ENCODE measurements at regions not wholly inside any gene's neighbourhood (a gene's known extent, or its start where the extent isn't known, plus 50 kb on each side); places are given as distances from the start of the nearest gene placed in this dataset.
A peak's percentile ranks its signal among the peaks of the same experiment; 100 is the strongest.

GRCh38 chr6:92011681-92012245 lies 1407.6 kb downstream of the EPHA7 start:
- TF ChIP-seq, protein P1, sequence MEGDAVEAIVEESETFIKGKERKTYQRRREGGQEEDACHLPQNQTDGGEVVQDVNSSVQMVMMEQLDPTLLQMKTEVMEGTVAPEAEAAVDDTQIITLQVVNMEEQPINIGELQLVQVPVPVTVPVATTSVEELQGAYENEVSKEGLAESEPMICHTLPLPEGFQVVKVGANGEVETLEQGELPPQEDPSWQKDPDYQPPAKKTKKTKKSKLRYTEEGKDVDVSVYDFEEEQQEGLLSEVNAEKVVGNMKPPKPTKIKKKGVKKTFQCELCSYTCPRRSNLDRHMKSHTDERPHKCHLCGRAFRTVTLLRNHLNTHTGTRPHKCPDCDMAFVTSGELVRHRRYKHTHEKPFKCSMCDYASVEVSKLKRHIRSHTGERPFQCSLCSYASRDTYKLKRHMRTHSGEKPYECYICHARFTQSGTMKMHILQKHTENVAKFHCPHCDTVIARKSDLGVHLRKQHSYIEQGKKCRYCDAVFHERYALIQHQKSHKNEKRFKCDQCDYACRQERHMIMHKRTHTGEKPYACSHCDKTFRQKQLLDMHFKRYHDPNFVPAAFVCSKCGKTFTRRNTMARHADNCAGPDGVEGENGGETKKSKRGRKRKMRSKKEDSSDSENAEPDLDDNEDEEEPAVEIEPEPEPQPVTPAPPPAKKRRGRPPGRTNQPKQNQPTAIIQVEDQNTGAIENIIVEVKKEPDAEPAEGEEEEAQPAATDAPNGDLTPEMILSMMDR (IDR thresholded peaks at IDR 0.05): no peak
- no peak overlapping the region for H3K27ac ChIP-seq
- H3K27me3 ChIP-seq: no peaks in the 10 kb centered on the region
- FAIRE-seq: no peak
- ATAC-seq: no peak
- WGBS, 2 donors: 84 to 89% methylated on average over 28 to 29 of the region's 29 CpGs
- peak in 3 of 6 donors; percentile 11 to 54 (median 42) for DNase-seq
- no peaks in the 10 kb centered on the region for H3K4me1 ChIP-seq
- no peaks in the 10 kb centered on the region for H3K9me3 ChIP-seq
- intact Hi-C loops (cut with DNase I): no loop called here
- H3K36me3 ChIP-seq: no peaks in the 10 kb centered on the region
- H3K4me3 ChIP-seq: no peak overlapping the region

DNA sequence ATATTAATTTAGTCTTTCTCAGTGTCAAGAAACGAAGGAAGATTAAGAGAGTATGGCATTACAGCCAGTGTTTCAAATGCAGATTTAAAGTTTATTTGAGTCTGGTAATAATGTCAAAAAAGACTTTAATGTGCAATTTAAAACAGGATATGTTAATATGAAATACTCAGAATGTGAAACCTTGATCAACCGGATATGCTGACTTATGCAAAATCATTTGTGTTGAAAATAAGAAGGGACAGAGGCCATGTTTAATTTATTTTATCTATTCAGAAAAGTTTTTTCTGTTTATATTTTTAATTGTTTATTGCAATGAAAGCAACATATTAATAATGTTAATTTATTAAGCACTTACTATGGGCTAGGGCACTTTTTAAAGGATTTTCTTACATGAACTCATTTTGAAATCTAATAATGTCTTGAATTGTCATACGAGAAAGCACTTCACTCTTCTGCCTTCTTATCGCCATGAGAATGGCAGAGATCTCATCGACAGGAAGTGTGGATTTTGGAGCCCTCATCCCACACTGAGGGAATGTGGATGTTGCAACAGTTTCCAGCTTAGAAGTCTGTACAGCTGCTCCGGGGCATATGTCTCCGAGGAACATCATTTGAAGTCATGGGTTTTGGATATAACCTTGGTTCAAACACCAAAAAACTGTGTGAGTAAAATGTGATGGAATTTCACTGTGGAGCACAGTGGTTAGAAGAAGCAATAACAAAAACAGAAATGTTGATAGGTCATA lies 1410.4 kb downstream of the EPHA7 start:
- H3K9me3 ChIP-seq: no peaks in the 10 kb centered on the region
- intact Hi-C loops (cut with DNase I): no loop called here
- H3K4me1 ChIP-seq: no peaks in the 10 kb centered on the region
- ATAC-seq: no peak
- no peak for DNase-seq
- TF ChIP-seq, protein P1 (IDR thresholded peaks at IDR 0.05): no peak
- H3K27me3 ChIP-seq: no peaks in the 10 kb centered on the region
- no peak overlapping the region for H3K4me3 ChIP-seq
- no peaks in the 10 kb centered on the region for H3K36me3 ChIP-seq
- no peak overlapping the region for H3K27ac ChIP-seq
- FAIRE-seq: no peak
- WGBS, 2 donors: 69 to 81% methylated on average over 7 of the region's 7 CpGs

GRCh38 chr6:92000112-92000511 lies 1413.2 kb upstream of the MAP3K7 start:
- ATAC-seq: no peak
- WGBS, 2 donors: 64 to 72% methylated on average over 3 of the region's 3 CpGs
- Histone ChIP-seq H3K9me3 (no peaks in the 10 kb centered on the region), H3K36me3 (no peaks in the 10 kb centered on the region), H3K4me1 (no peaks in the 10 kb centered on the region), H3K27ac (no peak overlapping the region), H3K4me3 (no peak overlapping the region), H3K27me3 (no peaks in the 10 kb centered on the region)
- intact Hi-C loops (cut with DNase I): no loop called here
- FAIRE-seq: no peak
- TF ChIP-seq, protein P1 (IDR thresholded peaks at IDR 0.05): no peak
- no peak for DNase-seq

DNA sequence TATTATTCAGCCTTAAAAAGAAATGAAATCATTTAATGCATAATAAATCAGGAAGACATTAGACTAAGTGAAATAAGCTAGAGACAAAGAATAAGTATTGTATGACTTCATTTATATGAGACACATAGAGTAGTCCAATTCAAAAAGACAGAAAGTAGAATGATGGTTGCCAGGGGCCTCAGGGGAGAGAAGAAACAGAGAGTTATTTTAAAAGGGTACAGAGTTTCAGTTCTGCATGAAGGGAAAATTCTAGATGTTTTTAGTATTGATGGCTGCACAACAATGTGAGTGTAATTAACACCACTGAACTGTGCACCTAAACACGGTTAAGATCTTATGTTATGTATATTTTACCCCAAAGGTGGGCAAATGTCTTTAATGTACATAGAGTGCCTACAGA lies 1407.9 kb upstream of the MAP3K7 start:
- Histone ChIP-seq H3K9me3 (no peaks in the 10 kb centered on the region), H3K27me3 (no peaks in the 10 kb centered on the region), H3K4me1 (no peaks in the 10 kb centered on the region), H3K36me3 (no peaks in the 10 kb centered on the region), H3K27ac (no peak overlapping the region), H3K4me3 (no peak overlapping the region)
- DNase-seq (no peak), ATAC-seq (no peak), FAIRE-seq (no peak)
- WGBS, 2 donors: 56 to 78% methylated on average over 1 of the region's 1 CpG
- TF ChIP-seq, protein P1 (IDR thresholded peaks at IDR 0.05): no peak
- intact Hi-C loops (cut with DNase I): no loop called here

DNA sequence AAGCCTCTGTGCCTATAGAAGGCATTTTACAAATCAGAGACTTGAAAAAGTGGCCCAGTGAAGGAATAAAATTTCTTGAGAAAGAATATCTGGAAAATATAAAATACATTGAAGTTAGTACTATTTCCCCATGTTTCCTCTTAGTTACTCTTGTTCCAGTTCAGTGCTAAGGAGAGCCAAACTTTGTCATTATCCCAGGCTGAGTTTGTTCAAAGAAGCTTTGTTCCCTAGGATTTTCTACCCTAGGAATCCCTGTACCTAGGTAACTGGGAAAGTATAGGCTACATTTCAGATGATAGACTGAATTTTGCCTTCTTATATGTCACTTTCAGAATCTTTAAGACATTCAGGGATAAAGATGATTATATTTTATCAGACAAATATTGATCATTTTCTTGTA lies 1395.7 kb upstream of the MAP3K7 start:
- H3K27ac ChIP-seq: no peak overlapping the region
- no peak overlapping the region for H3K4me3 ChIP-seq
- DNase-seq: no peak
- H3K4me1 ChIP-seq: no peaks in the 10 kb centered on the region
- ATAC-seq: no peak
- intact Hi-C loops (cut with DNase I): no loop called here
- no peaks in the 10 kb centered on the region for H3K27me3 ChIP-seq
- FAIRE-seq: no peak
- H3K36me3 ChIP-seq: no peaks in the 10 kb centered on the region
- no peaks in the 10 kb centered on the region for H3K9me3 ChIP-seq
- TF ChIP-seq, protein P1 (IDR thresholded peaks at IDR 0.05): no peak
